KBM-7 (cell line): ENCODE measurements at regions not wholly inside any gene's neighbourhood (a gene's known extent, or its start where the extent isn't known, plus 50 kb on each side); places are given as distances from the start of the nearest gene placed in this dataset.

Source experiments
- DNase-seq: peaks from one replicate; pipeline ENCODE4 v3.0.0-alpha.2; 2015
- in situ Hi-C: fragments of 300-500 bp; cut with MboI; formaldehyde crosslinking; loops from 2 replicates; pipeline ENCODE4 v1.14.3; 2020; ENCODE audit warnings: low sequenced_read_pairs, low pct_unique_long_range_greater_than_20kb, mixed read lengths

GRCh38 chr4:81870275-81870674 is 398.6 kb upstream of the RASGEF1B start:
- DNase-seq, result no peak
- in situ Hi-C loops, result no loop called here

GRCh38 chr4:81860111-81860510 is 388.4 kb upstream of the RASGEF1B start:
- no peak for DNase-seq
- in situ Hi-C loops, result no loop called here

GRCh38 chr4:81854406-81854805 is 382.7 kb upstream of the RASGEF1B start:
- in situ Hi-C loops, result no loop called here

GRCh38 chr4:81852031-81852715 is 380.5 kb upstream of the RASGEF1B start:
- DNase-seq, result no peak
- in situ Hi-C loops, result no loop called here

More at GRCh38 chr4:81854406-81854805, 382.7 kb upstream of the RASGEF1B start:
- DNase-seq, result no peak

GRCh38 chr4:81850701-81851100 is 379.0 kb upstream of the RASGEF1B start:
- in situ Hi-C loops, result no loop called here

GRCh38 chr4:81845761-81846160 is 374.1 kb upstream of the RASGEF1B start:
- no peak for DNase-seq
- in situ Hi-C loops, result loop anchor here (25.0 kb wide), 1 partner anchor 383 kb away; the partner anchor contains the start of gene RASGEF1B

More at GRCh38 chr4:81850701-81851100, 379.0 kb upstream of the RASGEF1B start:
- no peak for DNase-seq

GRCh38 chr4:81845273-81845672 is 373.6 kb upstream of the RASGEF1B start:
- in situ Hi-C loops, result loop anchor here (25.0 kb wide), 1 partner anchor 383 kb away; the partner anchor contains the start of gene RASGEF1B
- DNase-seq, result no peak

- in situ Hi-C loops, result loop anchor here (25.0 kb wide), 1 partner anchor 382 kb away; the partner anchor contains the start of gene RASGEF1B
- peak; percentile 73 for DNase-seq
Observed at GRCh38 chr4:81844717-81845116, 373.0 kb upstream of the RASGEF1B start.

- DNase-seq, result no peak
- in situ Hi-C loops, result loop anchor here (25.0 kb wide), 1 partner anchor 377 kb away; the partner anchor contains the start of gene RASGEF1B
Observed at GRCh38 chr4:81839347-81840042, 367.8 kb upstream of the RASGEF1B start.

- in situ Hi-C loops, result loop anchor here (25.0 kb wide), 1 partner anchor 376 kb away; the partner anchor contains the start of gene RASGEF1B
- DNase-seq, result no peak
Observed at GRCh38 chr4:81838586-81838985, 366.9 kb upstream of the RASGEF1B start.

GRCh38 chr4:81836716-81837115 is 365.0 kb upstream of the RASGEF1B start:
- in situ Hi-C loops, result loop anchor here (25.0 kb wide), 1 partner anchor 374 kb away; the partner anchor contains the start of gene RASGEF1B
- DNase-seq, result no peak

- in situ Hi-C loops, result loop anchor here (25.0 kb wide), 1 partner anchor 371 kb away; the partner anchor contains the start of gene RASGEF1B
- DNase-seq, result no peak
Observed at GRCh38 chr4:81833576-81833975, 361.9 kb upstream of the RASGEF1B start.

- no peak for DNase-seq
- in situ Hi-C loops, result loop anchor here (25.0 kb wide), 1 partner anchor 367 kb away; the partner anchor contains the start of gene RASGEF1B
Observed at GRCh38 chr4:81828991-81829390, 357.3 kb upstream of the RASGEF1B start.

GRCh38 chr4:81827577-81828202 is 356.0 kb upstream of the RASGEF1B start:
- in situ Hi-C loops, result loop anchor here (25.0 kb wide), 1 partner anchor 365 kb away; the partner anchor contains the start of gene RASGEF1B
- no peak for DNase-seq

- in situ Hi-C loops, result loop anchor here (25.0 kb wide), 1 partner anchor 365 kb away; the partner anchor contains the start of gene RASGEF1B
- DNase-seq, result no peak
Observed at GRCh38 chr4:81826817-81827424, 355.2 kb upstream of the RASGEF1B start.

GRCh38 chr4:81826335-81826734 is 354.6 kb upstream of the RASGEF1B start:
- in situ Hi-C loops, result loop anchor here (25.0 kb wide), 1 partner anchor 364 kb away; the partner anchor contains the start of gene RASGEF1B
- DNase-seq, result no peak

- in situ Hi-C loops, result no loop called here
- no peak for DNase-seq
Observed at GRCh38 chr4:81818385-81818920, 346.7 kb upstream of the RASGEF1B start.

- no peak for DNase-seq
- in situ Hi-C loops, result no loop called here
Observed at GRCh38 chr4:81816031-81816761, 344.5 kb upstream of the RASGEF1B start.
